Activated T-cell treated with anti-CD3 and anti-CD28 coated beads for 24 hours (primary cell): ENCODE measurements at regions not wholly inside any gene's neighbourhood (a gene's known extent, or its start where the extent isn't known, plus 50 kb on each side); places are given as distances from the start of the nearest gene placed in this dataset.

ENCODE experiments used
- DNase-seq: peaks from one replicate; pipeline ENCODE4 v3.0.0-alpha.2; 2020; ENCODE audit warnings: low read depth

DNA sequence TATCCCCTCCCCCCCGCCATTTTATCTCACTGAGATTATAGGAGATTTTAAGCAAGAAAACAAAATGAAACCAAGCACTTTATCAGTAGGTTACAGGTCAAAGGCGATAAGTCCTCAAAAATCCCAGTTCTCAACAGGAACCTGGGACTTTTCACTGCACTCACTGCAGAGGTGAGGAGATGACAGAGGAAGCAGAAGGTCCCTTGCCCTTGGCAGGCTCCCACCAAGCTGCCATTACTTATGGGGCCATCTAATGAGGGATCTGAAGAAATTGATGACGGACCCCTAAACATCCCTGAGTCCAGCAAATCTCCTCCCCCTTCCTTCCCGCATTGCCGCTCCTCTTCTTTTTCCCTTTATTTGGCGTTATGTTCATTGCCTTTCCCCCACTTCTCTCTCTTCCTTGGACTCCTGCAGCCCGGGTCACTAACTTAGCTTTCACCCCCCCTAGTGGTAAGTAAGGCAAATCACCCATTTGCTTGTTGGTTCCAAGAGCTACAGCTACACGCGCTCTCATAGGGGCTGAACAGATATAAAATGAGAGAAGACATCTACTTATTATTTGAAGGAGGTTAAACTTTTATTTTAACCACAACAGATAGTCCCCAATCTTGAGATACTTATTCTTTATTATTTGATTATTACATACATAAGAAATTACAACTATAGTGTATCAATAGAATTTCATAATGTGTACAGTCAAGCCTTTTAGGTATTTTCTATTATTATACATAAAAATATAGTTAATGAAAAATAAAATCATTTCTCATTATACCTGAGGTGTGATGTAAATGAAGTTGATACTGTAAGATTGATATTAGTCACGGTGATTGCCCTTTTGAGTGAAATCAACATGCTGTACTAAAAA, 52.0 kb upstream of the ARGLU1 start:
- DNase-seq = no peak
